ENCODE measurements at regions not wholly inside any gene's neighbourhood (a gene's known extent, or its start where the extent isn't known, plus 50 kb on each side); places are given as distances from the start of the nearest gene placed in this dataset.

DNA sequence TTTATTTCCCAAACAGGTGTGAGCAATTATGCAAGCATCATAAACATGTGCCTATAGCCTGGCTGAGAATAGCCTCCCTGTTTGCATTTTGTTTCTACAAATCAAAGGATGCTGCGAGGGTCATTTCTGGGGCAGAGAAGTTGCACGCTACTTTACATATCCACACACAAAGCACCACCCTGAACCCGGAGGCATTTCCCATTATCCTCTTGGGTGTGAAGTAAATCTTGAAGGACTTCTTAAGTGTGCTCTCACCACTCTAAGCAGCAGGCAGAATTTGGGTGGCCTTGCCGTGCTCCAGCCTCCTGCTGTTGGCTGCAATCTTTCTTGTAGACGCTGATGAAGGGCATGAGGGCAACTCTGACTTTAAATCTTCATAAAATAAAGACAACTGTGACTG, 124.0 kb upstream of the TLE4 start:
- DNase-seq (ENCODE audit: low read depth, low spot score) (no peak), FAIRE-seq (no peak)
- ChIA-PET POLR2A (no interaction called here), CTCF (no interaction called here)
- Histone ChIP-seq H3K79me2 (ENCODE audit: control insufficient read depth, insufficient read depth, low read length) (no peaks in the 10 kb centered on the region), H2AFZ (ENCODE audit: low read depth, low read length) (no peak overlapping the region), H3K9ac (replicated peaks; ENCODE audit: extremely low read depth, insufficient read depth, low read length) (no peak overlapping the region), H3K9me3 (replicated peaks; ENCODE audit: control insufficient read depth, insufficient read depth, low read length) (no peaks in the 10 kb centered on the region), H3K9me1 (replicated peaks; ENCODE audit: control insufficient read depth, extremely low read depth, insufficient read depth, low read length) (no peaks in the 10 kb centered on the region), H3K4me1 (ENCODE audit: control insufficient read depth, extremely low read depth, insufficient read depth, low read length) (no peaks in the 10 kb centered on the region), H3K36me3 (ENCODE audit: control insufficient read depth in 2 of 2, extremely low read depth in 1 of 2, insufficient read depth in 2 of 2, low read length in 2 of 2) (no peaks in the 10 kb centered on the region), H3K27me3 (ENCODE audit: control insufficient read depth in 2 of 2, insufficient read depth in 2 of 2, low read length in 2 of 2) (no peaks in the 10 kb centered on the region), H3K27ac (ENCODE audit: insufficient read depth, low read depth, low read length) (no peak overlapping the region), H3K4me2 (ENCODE audit: insufficient read depth, low read length) (no peak overlapping the region), H3K4me3 (replicated peaks in 1 of 3; ENCODE audit: insufficient read depth in 1 of 3, low read depth in 1 of 3, low read length in 3 of 3) (no peak overlapping the region), H4K20me1 (replicated peaks; ENCODE audit: control insufficient read depth, extremely low read depth, insufficient read depth, low read length) (no peaks in the 10 kb centered on the region)
- no TSS peak for BruUV-seq (replicated peaks)
- dilution Hi-C loops (cut with MboI; ENCODE audit: extremely low pct_ligation_motif_present, low sequenced_read_pairs): no loop called here
- intact Hi-C loops (cut with micrococcal nuclease): no loop called here
- TF ChIP-seq MYC (IDR thresholded peaks at IDR 0.05; ENCODE audit: low read depth, low read length): no peak
- no peak for TF ChIP-seq GATA2 (IDR thresholded peaks at IDR 0.05; ENCODE audit: insufficient read depth, insufficient read length, low read depth, low read length)

DNA sequence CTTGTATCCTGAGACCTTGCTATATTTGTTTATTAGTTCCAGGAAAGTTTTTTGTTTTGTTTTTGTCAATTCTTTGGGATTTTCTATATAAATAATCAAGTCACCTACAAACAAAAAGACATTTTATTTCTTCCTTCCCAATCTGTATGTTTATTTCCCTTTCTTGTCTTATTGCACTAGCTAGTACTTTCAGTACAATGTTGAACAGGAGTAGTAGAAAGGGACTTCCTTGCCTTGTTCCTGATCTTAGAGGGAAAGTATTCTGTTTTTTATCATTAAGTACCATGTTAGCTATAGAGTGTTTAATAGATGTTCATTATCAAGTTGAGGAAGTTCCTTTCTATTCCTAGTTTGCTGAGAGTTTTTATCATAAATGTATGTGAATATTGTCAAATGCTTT, 119.5 kb upstream of the TLE4 start:
- Histone ChIP-seq H4K20me1 (replicated peaks; ENCODE audit: control insufficient read depth, extremely low read depth, insufficient read depth, low read length) (no peaks in the 10 kb centered on the region), H2AFZ (ENCODE audit: low read depth, low read length) (no peak overlapping the region), H3K4me3 (replicated peaks in 1 of 3; ENCODE audit: insufficient read depth in 1 of 3, low read depth in 1 of 3, low read length in 3 of 3) (no peak overlapping the region), H3K9me3 (replicated peaks; ENCODE audit: control insufficient read depth, insufficient read depth, low read length) (no peaks in the 10 kb centered on the region), H3K36me3 (ENCODE audit: control insufficient read depth in 2 of 2, extremely low read depth in 1 of 2, insufficient read depth in 2 of 2, low read length in 2 of 2) (no peaks in the 10 kb centered on the region), H3K9me1 (replicated peaks; ENCODE audit: control insufficient read depth, extremely low read depth, insufficient read depth, low read length) (no peaks in the 10 kb centered on the region), H3K4me2 (ENCODE audit: insufficient read depth, low read length) (no peak overlapping the region), H3K9ac (replicated peaks; ENCODE audit: extremely low read depth, insufficient read depth, low read length) (no peak overlapping the region), H3K4me1 (ENCODE audit: control insufficient read depth, extremely low read depth, insufficient read depth, low read length) (no peaks in the 10 kb centered on the region), H3K27me3 (ENCODE audit: control insufficient read depth in 2 of 2, insufficient read depth in 2 of 2, low read length in 2 of 2) (no peaks in the 10 kb centered on the region), H3K27ac (ENCODE audit: insufficient read depth, low read depth, low read length) (no peak overlapping the region), H3K79me2 (ENCODE audit: control insufficient read depth, insufficient read depth, low read length) (no peaks in the 10 kb centered on the region)
- dilution Hi-C loops (cut with MboI; ENCODE audit: extremely low pct_ligation_motif_present, low sequenced_read_pairs) (no loop called here), intact Hi-C loops (cut with micrococcal nuclease) (no loop called here)
- ChIA-PET CTCF (no interaction called here), POLR2A (no interaction called here)
- BruUV-seq (replicated peaks): no TSS peak
- TF ChIP-seq, protein P1, sequence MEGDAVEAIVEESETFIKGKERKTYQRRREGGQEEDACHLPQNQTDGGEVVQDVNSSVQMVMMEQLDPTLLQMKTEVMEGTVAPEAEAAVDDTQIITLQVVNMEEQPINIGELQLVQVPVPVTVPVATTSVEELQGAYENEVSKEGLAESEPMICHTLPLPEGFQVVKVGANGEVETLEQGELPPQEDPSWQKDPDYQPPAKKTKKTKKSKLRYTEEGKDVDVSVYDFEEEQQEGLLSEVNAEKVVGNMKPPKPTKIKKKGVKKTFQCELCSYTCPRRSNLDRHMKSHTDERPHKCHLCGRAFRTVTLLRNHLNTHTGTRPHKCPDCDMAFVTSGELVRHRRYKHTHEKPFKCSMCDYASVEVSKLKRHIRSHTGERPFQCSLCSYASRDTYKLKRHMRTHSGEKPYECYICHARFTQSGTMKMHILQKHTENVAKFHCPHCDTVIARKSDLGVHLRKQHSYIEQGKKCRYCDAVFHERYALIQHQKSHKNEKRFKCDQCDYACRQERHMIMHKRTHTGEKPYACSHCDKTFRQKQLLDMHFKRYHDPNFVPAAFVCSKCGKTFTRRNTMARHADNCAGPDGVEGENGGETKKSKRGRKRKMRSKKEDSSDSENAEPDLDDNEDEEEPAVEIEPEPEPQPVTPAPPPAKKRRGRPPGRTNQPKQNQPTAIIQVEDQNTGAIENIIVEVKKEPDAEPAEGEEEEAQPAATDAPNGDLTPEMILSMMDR (IDR thresholded peaks at IDR 0.05; ENCODE audit: extremely low read depth in 1 of 2, insufficient read depth in 1 of 2, low read depth in 1 of 2, low read length in 2 of 2): no peak
- TF ChIP-seq FOS (IDR thresholded peaks at IDR 0.05; ENCODE audit: borderline replicate concordance, insufficient read depth, low read length): no peak
- TF ChIP-seq GATA2 (IDR thresholded peaks at IDR 0.05; ENCODE audit: insufficient read depth, insufficient read length, low read depth, low read length): no peak
- DNase-seq (ENCODE audit: low read depth, low spot score) (no peak), FAIRE-seq (no peak)
